Activated naive CD4-positive, alpha-beta T cell treated with anti-CD3 and anti-CD28 coated beads, Interleukin-2, amount 50 U/mL, for 24 hours (primary cell): ENCODE measurements at regions not wholly inside any gene's neighbourhood (a gene's known extent, or its start where the extent isn't known, plus 50 kb on each side); places are given as distances from the start of the nearest gene placed in this dataset.

Source experiments
- H3K27ac Mint-ChIP-seq: one replicate; pipeline ENCODE4 v1.8.0; 2021; ENCODE audit warnings: mild to moderate bottlenecking, mixed read lengths
- H3K27me3 Mint-ChIP-seq: one replicate; pipeline ENCODE4 v1.8.0; 2021; ENCODE audit warnings: mixed read lengths
- H3K36me3 Mint-ChIP-seq: one replicate; pipeline ENCODE4 v1.8.0; 2021; ENCODE audit warnings: mixed read lengths
- H3K4me1 Mint-ChIP-seq: one replicate; pipeline ENCODE4 v1.8.0; 2021; ENCODE audit warnings: mixed read lengths
- H3K4me3 Mint-ChIP-seq: one replicate; pipeline ENCODE4 v1.8.0; 2021; ENCODE audit warnings: mild to moderate bottlenecking, mixed read lengths
- H3K9me3 Mint-ChIP-seq: one replicate; pipeline ENCODE4 v1.8.0; 2021; ENCODE audit warnings: mixed read lengths

GRCh38 chr6:87945966-87946365 lies 101.7 kb upstream of the SPACA1 start:
- H3K36me3 Mint-ChIP-seq: no peaks in the 10 kb centered on the region
- no peak overlapping the region for H3K27ac Mint-ChIP-seq
- H3K9me3 Mint-ChIP-seq: no peaks in the 10 kb centered on the region
- no peaks in the 10 kb centered on the region for H3K4me1 Mint-ChIP-seq
- peaks cover 10% of the 10 kb centered on the region for H3K27me3 Mint-ChIP-seq
- no peak overlapping the region for H3K4me3 Mint-ChIP-seq

GRCh38 chr6:87945181-87945580 lies 102.5 kb upstream of the SPACA1 start:
- Mint-ChIP-seq H3K9me3 (no peaks in the 10 kb centered on the region), H3K27me3 (peaks cover 12% of the 10 kb centered on the region), H3K36me3 (no peaks in the 10 kb centered on the region), H3K27ac (no peak overlapping the region), H3K4me1 (no peaks in the 10 kb centered on the region), H3K4me3 (no peak overlapping the region)

- H3K4me3 Mint-ChIP-seq: no peak overlapping the region
- no peak overlapping the region for H3K27ac Mint-ChIP-seq
- H3K36me3 Mint-ChIP-seq: no peaks in the 10 kb centered on the region
- H3K4me1 Mint-ChIP-seq: no peaks in the 10 kb centered on the region
- H3K27me3 Mint-ChIP-seq: peaks cover 12% of the 10 kb centered on the region
- H3K9me3 Mint-ChIP-seq: no peaks in the 10 kb centered on the region
Observed at GRCh38 chr6:87944541-87944954, 103.1 kb upstream of the SPACA1 start.

- Mint-ChIP-seq H3K9me3 (no peaks in the 10 kb centered on the region), H3K36me3 (no peaks in the 10 kb centered on the region), H3K27ac (no peak overlapping the region), H3K4me1 (no peaks in the 10 kb centered on the region), H3K4me3 (no peak overlapping the region), H3K27me3 (peaks cover 12% of the 10 kb centered on the region)
Observed at GRCh38 chr6:87943191-87943590, 104.5 kb upstream of the SPACA1 start.

GRCh38 chr6:87941556-87942358 lies 105.9 kb upstream of the SPACA1 start:
- no peaks in the 10 kb centered on the region for H3K36me3 Mint-ChIP-seq
- H3K27me3 Mint-ChIP-seq: peaks cover 10% of the 10 kb centered on the region
- no peaks in the 10 kb centered on the region for H3K9me3 Mint-ChIP-seq
- H3K4me3 Mint-ChIP-seq: no peak overlapping the region
- no peak overlapping the region for H3K27ac Mint-ChIP-seq
- H3K4me1 Mint-ChIP-seq: no peaks in the 10 kb centered on the region

GRCh38 chr6:87939776-87940175 lies 107.9 kb upstream of the SPACA1 start:
- no peaks in the 10 kb centered on the region for H3K9me3 Mint-ChIP-seq
- no peaks in the 10 kb centered on the region for H3K4me1 Mint-ChIP-seq
- H3K27ac Mint-ChIP-seq: no peak overlapping the region
- H3K27me3 Mint-ChIP-seq: peaks cover 8% of the 10 kb centered on the region
- H3K4me3 Mint-ChIP-seq: no peak overlapping the region
- H3K36me3 Mint-ChIP-seq: no peaks in the 10 kb centered on the region

- Mint-ChIP-seq H3K9me3 (no peaks in the 10 kb centered on the region), H3K4me1 (no peaks in the 10 kb centered on the region), H3K36me3 (no peaks in the 10 kb centered on the region), H3K27ac (no peak overlapping the region), H3K27me3 (peaks cover 8% of the 10 kb centered on the region), H3K4me3 (no peak overlapping the region)
Observed at GRCh38 chr6:87938287-87938686, 109.4 kb upstream of the SPACA1 start.

GRCh38 chr6:87936065-87936464 lies 111.6 kb upstream of the SPACA1 start:
- Mint-ChIP-seq H3K36me3 (no peaks in the 10 kb centered on the region), H3K27ac (no peak overlapping the region), H3K9me3 (no peaks in the 10 kb centered on the region), H3K4me1 (no peaks in the 10 kb centered on the region), H3K4me3 (no peak overlapping the region), H3K27me3 (peaks cover 3% of the 10 kb centered on the region)

- Mint-ChIP-seq H3K4me1 (no peaks in the 10 kb centered on the region), H3K36me3 (no peaks in the 10 kb centered on the region), H3K4me3 (no peak overlapping the region), H3K27me3 (peaks cover under 1% of the 10 kb centered on the region), H3K27ac (no peak overlapping the region), H3K9me3 (no peaks in the 10 kb centered on the region)
Observed at GRCh38 chr6:87935196-87935595, 112.4 kb upstream of the SPACA1 start.

- Mint-ChIP-seq H3K4me3 (no peak overlapping the region), H3K9me3 (no peaks in the 10 kb centered on the region), H3K27ac (no peak overlapping the region), H3K27me3 (no peaks in the 10 kb centered on the region), H3K4me1 (peaks cover 3% of the 10 kb centered on the region), H3K36me3 (no peaks in the 10 kb centered on the region)
Observed at GRCh38 chr6:87932361-87932760, 115.3 kb upstream of the SPACA1 start.

GRCh38 chr6:87929843-87930288 lies 117.8 kb upstream of the SPACA1 start:
- no peak overlapping the region for H3K27ac Mint-ChIP-seq
- no peak overlapping the region for H3K4me3 Mint-ChIP-seq
- H3K9me3 Mint-ChIP-seq: no peaks in the 10 kb centered on the region
- no peaks in the 10 kb centered on the region for H3K36me3 Mint-ChIP-seq
- no peaks in the 10 kb centered on the region for H3K27me3 Mint-ChIP-seq
- H3K4me1 Mint-ChIP-seq: peaks cover 3% of the 10 kb centered on the region

GRCh38 chr6:87926687-87927086 lies 121.0 kb upstream of the SPACA1 start:
- no peaks in the 10 kb centered on the region for H3K36me3 Mint-ChIP-seq
- H3K27ac Mint-ChIP-seq: no peak overlapping the region
- no peaks in the 10 kb centered on the region for H3K27me3 Mint-ChIP-seq
- peaks cover 3% of the 10 kb centered on the region for H3K4me1 Mint-ChIP-seq
- no peaks in the 10 kb centered on the region for H3K9me3 Mint-ChIP-seq
- no peak overlapping the region for H3K4me3 Mint-ChIP-seq

- Mint-ChIP-seq H3K36me3 (no peaks in the 10 kb centered on the region), H3K9me3 (no peaks in the 10 kb centered on the region), H3K27ac (no peak overlapping the region), H3K4me1 (peaks cover 3% of the 10 kb centered on the region), H3K27me3 (no peaks in the 10 kb centered on the region), H3K4me3 (no peak overlapping the region)
Observed at GRCh38 chr6:87926072-87926471, 121.6 kb upstream of the SPACA1 start.

GRCh38 chr6:87925373-87926060 lies 122.1 kb upstream of the SPACA1 start:
- Mint-ChIP-seq H3K4me3 (no peak overlapping the region), H3K9me3 (no peaks in the 10 kb centered on the region), H3K27me3 (peaks cover 4% of the 10 kb centered on the region), H3K36me3 (no peaks in the 10 kb centered on the region), H3K27ac (no peak overlapping the region), H3K4me1 (peaks cover 3% of the 10 kb centered on the region)

GRCh38 chr6:87923389-87924050 lies 124.1 kb upstream of the SPACA1 start:
- H3K27ac Mint-ChIP-seq: no peak overlapping the region
- no peak overlapping the region for H3K4me3 Mint-ChIP-seq
- no peaks in the 10 kb centered on the region for H3K4me1 Mint-ChIP-seq

GRCh38 chr6:87922947-87923330 lies 124.7 kb upstream of the SPACA1 start:
- Mint-ChIP-seq H3K4me1 (no peaks in the 10 kb centered on the region), H3K27ac (no peak overlapping the region), H3K27me3 (peaks cover 5% of the 10 kb centered on the region), H3K4me3 (no peak overlapping the region), H3K36me3 (no peaks in the 10 kb centered on the region), H3K9me3 (no peaks in the 10 kb centered on the region)

More at GRCh38 chr6:87923389-87924050, 124.1 kb upstream of the SPACA1 start:
- Mint-ChIP-seq H3K9me3 (no peaks in the 10 kb centered on the region), H3K36me3 (no peaks in the 10 kb centered on the region), H3K27me3 (peaks cover 5% of the 10 kb centered on the region)
